GM12878 (cell line): ENCODE measurements at regions not wholly inside any gene's neighbourhood (a gene's known extent, or its start where the extent isn't known, plus 50 kb on each side); places are given as distances from the start of the nearest gene placed in this dataset.

Experiments used
- BCL11A ChIP-seq: IDR thresholded peaks from 2 replicates; pipeline ENCODE4 v1.6.1; 2011; ENCODE audit warnings: low read depth, low read length
- CEBPB ChIP-seq, 2 experiments: fragments of 150-350 bp in 1 of 2; IDR thresholded peaks; 2 replicates each; pipeline ENCODE4 v1.6.1; 2012 to 2014; ENCODE audit warnings: low read depth in 2 of 2, low read length in 2 of 2, borderline replicate concordance in 1 of 2, inconsistent platforms in 1 of 2
- CTCF ChIP-seq, 3 experiments: IDR thresholded peaks in 2 of 3; conservative IDR thresholded peaks in 1 of 3; 2 replicates each; pipeline ENCODE4 v1.5.1; 2011; ENCODE audit warnings: low read depth in 3 of 3, low read length in 3 of 3, mild to moderate bottlenecking in 3 of 3, control low read depth in 2 of 3, moderate library complexity in 2 of 3, inconsistent platforms in 1 of 3, mixed read lengths in 1 of 3; ENCODE audit not compliant: control insufficient read depth in 2 of 3, insufficient read depth in 1 of 3; ENCODE audit errors: extremely low read depth in 1 of 3
- MAX ChIP-seq: IDR thresholded peaks from 2 replicates; pipeline ENCODE4 v1.6.1; 2012; ENCODE audit warnings: low read depth, low read length, improper control_type of control experiment
- ZBTB4 ChIP-seq: fragments of 450-650 bp; formaldehyde crosslinking; IDR thresholded peaks from 2 replicates; pipeline ENCODE4 v1.4.0; 2022; ENCODE audit warnings: mild to moderate bottlenecking, moderate library complexity
- ZNF24 ChIP-seq: fragments of 450-650 bp; IDR thresholded peaks from 2 replicates; pipeline ENCODE4 v1.6.1; 2017; ENCODE audit warnings: antibody characterized with exemption, mild to moderate bottlenecking

GRCh38 chr11:42764936-42765335, 546.9 kb upstream of the API5 start:
- TF ChIP-seq CTCF (IDR thresholded peaks at IDR 0.05 in 2 of 3, conservative IDR thresholded peaks at IDR 0.05 in 1 of 3; ENCODE audit: control insufficient read depth in 2 of 3, extremely low read depth in 1 of 3, insufficient read depth in 1 of 3, low read depth in 3 of 3, low read length in 3 of 3) = no peak
- no peak for TF ChIP-seq BCL11A
- no peak for TF ChIP-seq MAX
- no peak for TF ChIP-seq CEBPB (IDR thresholded peaks at IDR 0.05; ENCODE audit: borderline replicate concordance in 1 of 2, low read depth in 2 of 2, low read length in 2 of 2)
- no peak for TF ChIP-seq ZBTB4 (CRISPR knock-in tag)
- TF ChIP-seq ZNF24 = no peak
